A549 (cell line): ENCODE measurements at regions not wholly inside any gene's neighbourhood (a gene's known extent, or its start where the extent isn't known, plus 50 kb on each side); places are given as distances from the start of the nearest gene placed in this dataset.

Source experiments
- ATAC-seq, 2 experiments: fragments of 200-7000 bp in 1 of 2; fragments of >200 bp in 1 of 2; cut with Nextera tagmentation in 1 of 2; cut with Tn5 transposase in 1 of 2; 3 replicates each; pipeline versions ENCODE4 v1.8.0 to v1.9.1; 2018 to 2020; ENCODE audit warnings: mild to moderate bottlenecking in 1 of 2, moderate library complexity in 1 of 2
- CTCF ChIA-PET: fragments of 300-600 bp; sonication (Branson Sonifier 250); formaldehyde crosslinking; extraction: SDS; loops from one replicate; lab custom pipeline; 2021; ENCODE audit warnings: antibody characterized with exemption, inconsistent platforms; lab: Yijun Ruan, JAX
- POLR2A ChIA-PET: fragments of 350-600 bp; formaldehyde crosslinking; extraction: SDS; loops from one replicate; lab custom pipeline; 2021; ENCODE audit warnings: antibody characterized with exemption, inconsistent platforms; lab: Yijun Ruan, JAX
- DNase-seq, 2 experiments: peaks; one replicate each; pipeline versions ENCODE4 v3.0.0 to v3.0.0-alpha.2; 2011 to 2016; ENCODE audit warnings: low read depth in 1 of 2, low spot score in 1 of 2
- FAIRE-seq: peaks from 2 replicates; lab custom pipeline; 2011; peaks lifted over from hg19 to GRCh38; lab: Jason Lieb, UNC
- H3K27ac ChIP-seq, 2 experiments: fragments of >200 bp; sonication (Bioruptor Twin); formaldehyde crosslinking; 3 replicates each; pipeline ENCODE4 v1.5.1; 2016 to 2017
- H3K4me1 ChIP-seq: fragments of >200 bp; sonication (Bioruptor Twin); formaldehyde crosslinking; 3 replicates; pipeline ENCODE4 v1.6.1; 2016
- H3K4me2 ChIP-seq: fragments of >200 bp; sonication (Bioruptor Twin); formaldehyde crosslinking; 3 replicates; pipeline ENCODE4 v1.6.1; 2016
- H3K4me3 ChIP-seq: fragments of >200 bp; sonication (Bioruptor Twin); formaldehyde crosslinking; 3 replicates; pipeline ENCODE4 v1.5.1; 2016
- H3K9me3 ChIP-seq: fragments of >200 bp; sonication (Bioruptor Twin); formaldehyde crosslinking; 3 replicates; pipeline ENCODE4 v1.6.1; 2016
- CBX2 ChIP-seq: fragments of 200-600 bp; sonication (generic); IDR thresholded peaks from 2 replicates; pipeline ENCODE4 v1.6.1; 2016; ENCODE audit warnings: low read depth, mild to moderate bottlenecking, borderline replicate concordance
- CBX8 ChIP-seq: fragments of 200-600 bp; sonication (generic); IDR thresholded peaks from 2 replicates; pipeline ENCODE4 v1.6.1; 2016
- CEBPB ChIP-seq, 2 experiments: fragments of >200 bp in 1 of 2; sonication (Bioruptor Twin) in 1 of 2; formaldehyde crosslinking in 1 of 2; IDR thresholded peaks; 2 replicates each; pipeline ENCODE4 v1.6.1; 2012 to 2016
- CTCF ChIP-seq: fragments of >200 bp; sonication (Bioruptor Twin); formaldehyde crosslinking; IDR thresholded peaks from 3 replicates; pipeline ENCODE4 v1.5.1; 2016
- EP300 ChIP-seq, 2 experiments: fragments of >200 bp; sonication (Bioruptor Twin); formaldehyde crosslinking; IDR thresholded peaks; 2 replicates in 1 of 2; 3 replicates in 1 of 2; pipeline ENCODE4 v1.6.1; 2016 to 2017
- ESRRA ChIP-seq: fragments of 150-350 bp; IDR thresholded peaks from 2 replicates; pipeline ENCODE4 v1.6.1; 2014; ENCODE audit warnings: mild to moderate bottlenecking, low read length, borderline replicate concordance
- FOSB ChIP-seq: fragments of 250-450 bp; sonication (Bioruptor Pico); IDR thresholded peaks from 2 replicates; pipeline ENCODE4 v1.5.0; 2020; ENCODE audit warnings: mild to moderate bottlenecking, moderate library complexity
- FOSL2 ChIP-seq, 2 experiments: fragments of 450-650 bp in 1 of 2; fragments of >200 bp in 1 of 2; sonication (Bioruptor Twin) in 1 of 2; formaldehyde crosslinking; IDR thresholded peaks; 2 replicates each; pipeline versions ENCODE4 v1.5.0 to v1.6.1; 2016 to 2020; ENCODE audit warnings: mild to moderate bottlenecking in 1 of 2, moderate library complexity in 1 of 2
- HES2 ChIP-seq: fragments of >200 bp; sonication (Bioruptor Twin); formaldehyde crosslinking; IDR thresholded peaks from 2 replicates; pipeline ENCODE4 v1.6.1; 2016
- HEYL ChIP-seq: fragments of 250-450 bp; sonication (Bioruptor Pico); IDR thresholded peaks from 2 replicates; pipeline ENCODE4 v1.8.0; 2021; ENCODE audit warnings: mild to moderate bottlenecking, moderate library complexity
- KDM5A ChIP-seq: fragments of 200-600 bp; sonication (generic); IDR thresholded peaks from 2 replicates; pipeline ENCODE4 v1.6.1; 2016; ENCODE audit warnings: antibody characterized with exemption, mild to moderate bottlenecking
- MAFK ChIP-seq: fragments of 450-650 bp; IDR thresholded peaks from 2 replicates; pipeline ENCODE4 v1.6.1; 2014; ENCODE audit not compliant: partially characterized antibody
- MAX ChIP-seq: IDR thresholded peaks from 2 replicates; pipeline ENCODE4 v1.6.1; 2012
- MYC ChIP-seq: IDR thresholded peaks from 2 replicates; pipeline ENCODE4 v1.6.1; 2012; ENCODE audit warnings: mild to moderate bottlenecking, inconsistent platforms, low read length, improper control_type of control experiment, borderline replicate concordance
- NPAS2 ChIP-seq: fragments of 250-450 bp; sonication (Bioruptor Pico); IDR thresholded peaks from 2 replicates; pipeline ENCODE4 v1.8.0; 2022; ENCODE audit warnings: mild to moderate bottlenecking, moderate library complexity, borderline replicate concordance
- POLR2AphosphoS2 ChIP-seq: conservative IDR thresholded peaks from 2 replicates; pipeline ENCODE4 v1.6.1; 2012; ENCODE audit warnings: low read length, improper control_type of control experiment, inconsistent platforms
- RARB ChIP-seq: fragments of 250-450 bp; sonication (Bioruptor Pico); IDR thresholded peaks from 2 replicates; pipeline ENCODE4 v1.8.0; 2021; ENCODE audit warnings: mild to moderate bottlenecking, moderate library complexity
- REST ChIP-seq: fragments of 200-600 bp; sonication (generic); IDR thresholded peaks from 2 replicates; pipeline ENCODE4 v1.6.1; 2016; ENCODE audit warnings: antibody characterized with exemption, mild to moderate bottlenecking, moderate library complexity
- RNF2 ChIP-seq: fragments of 200-600 bp; sonication (generic); IDR thresholded peaks from 2 replicates; pipeline ENCODE4 v1.6.1; 2016; ENCODE audit warnings: low read depth, mild to moderate bottlenecking, antibody characterized with exemption, moderate library complexity, borderline replicate concordance
- SMC3 ChIP-seq: fragments of >200 bp; sonication (Bioruptor Twin); formaldehyde crosslinking; IDR thresholded peaks from 3 replicates; pipeline ENCODE4 v1.6.1; 2018; ENCODE audit warnings: inconsistent platforms
- SREBF2 ChIP-seq: fragments of 450-650 bp; IDR thresholded peaks from 2 replicates; pipeline ENCODE4 v1.6.1; 2014; ENCODE audit warnings: mild to moderate bottlenecking, moderate library complexity
- ZFP36 ChIP-seq: fragments of 450-650 bp; IDR thresholded peaks from 2 replicates; pipeline ENCODE4 v1.6.1; 2014; ENCODE audit warnings: borderline replicate concordance; ENCODE audit not compliant: partially characterized antibody
- ZNF302 ChIP-seq: fragments of 250-450 bp; sonication (Bioruptor Pico); IDR thresholded peaks from 2 replicates; pipeline ENCODE4 v1.9.0; 2021; ENCODE audit warnings: inconsistent platforms, mild to moderate bottlenecking, moderate library complexity
- WGBS: methylation state at CpG from one replicate; pipeline ENCODE4 v1.1.6; 2017; ENCODE audit errors: missing lambda C conversion rate; 5-methylcytosine and 5-hydroxymethylcytosine counted together

GRCh38 chr6:76835695-76836094, 627.6 kb downstream of the HTR1B start:
- 7% methylated on average over 1 of the region's 1 CpG for WGBS
- no peak for FAIRE-seq
- CTCF ChIA-PET = no interaction called here

GRCh38 chr6:76835293-76835692, 628.0 kb downstream of the HTR1B start:
- H3K9me3 ChIP-seq = no peaks in the 10 kb centered on the region
- TF ChIP-seq ZFP36 (no peak), CBX2 (no peak), POLR2AphosphoS2 (no peak)
- H3K4me2 ChIP-seq = no peak overlapping the region
- ChIA-PET CTCF (no interaction called here), POLR2A (no interaction called here)
- no peak overlapping the region for H3K27ac ChIP-seq
- FAIRE-seq = no peak
- 0% methylated on average over 1 of the region's 1 CpG for WGBS
- DNase-seq = no peak
- no peaks in the 10 kb centered on the region for H3K4me1 ChIP-seq
- no peak overlapping the region for H3K4me3 ChIP-seq
- no peak for ATAC-seq

More at GRCh38 chr6:76835695-76836094, 627.6 kb downstream of the HTR1B start:
- TF ChIP-seq NPAS2 (CRISPR knock-in tag) (no peak), REST (no peak), HEYL (CRISPR knock-in tag) (no peak), MAFK (no peak), FOSL2 (IDR thresholded peaks at IDR 0.05) (no peak), FOSL2 (CRISPR knock-in tag; IDR thresholded peaks at IDR 0.05) (no peak), RNF2 (no peak), ESRRA (no peak), HES2 (no peak), SMC3 (no peak), SREBF2 (no peak), CBX8 (no peak), CTCF (no peak), CEBPB (IDR thresholded peaks at IDR 0.05) (no peak), MAX (no peak), EP300 (IDR thresholded peaks at IDR 0.05) (no peak), FOSB (CRISPR knock-in tag) (no peak), ZNF302 (CRISPR knock-in tag) (no peak), MYC (no peak), KDM5A (no peak), RARB (no peak)
- no peak overlapping the region for H3K27ac ChIP-seq
- H3K4me2 ChIP-seq = no peak overlapping the region
- DNase-seq = no peak
- H3K4me1 ChIP-seq = no peaks in the 10 kb centered on the region
- no peak for ATAC-seq
- POLR2A ChIA-PET = no interaction called here
- H3K9me3 ChIP-seq = no peaks in the 10 kb centered on the region
- H3K4me3 ChIP-seq = no peak overlapping the region
